Activated CD4-positive, alpha-beta T cell treated with anti-CD3 and anti-CD28 coated beads, Interleukin-2, amount 10 ng/mL, durations not matched to agents 24 days and 14 days (primary cell): ENCODE measurements at regions not wholly inside any gene's neighbourhood (a gene's known extent, or its start where the extent isn't known, plus 50 kb on each side); places are given as distances from the start of the nearest gene placed in this dataset.

Experiments used
- DNase-seq: peaks from one replicate; pipeline ENCODE4 v3.0.0; 2022
- H3K27ac Mint-ChIP-seq: one replicate; pipeline ENCODE4 v1.8.0; 2022; ENCODE audit warnings: mild to moderate bottlenecking, mixed read lengths
- H3K27me3 Mint-ChIP-seq: one replicate; pipeline ENCODE4 v1.8.0; 2022; ENCODE audit warnings: mixed read lengths
- H3K36me3 Mint-ChIP-seq: one replicate; pipeline ENCODE4 v1.8.0; 2022; ENCODE audit warnings: low read depth, mild to moderate bottlenecking, mixed read lengths
- H3K4me1 Mint-ChIP-seq: one replicate; pipeline ENCODE4 v1.8.0; 2021; ENCODE audit warnings: mixed read lengths
- H3K4me3 Mint-ChIP-seq: one replicate; pipeline ENCODE4 v1.8.0; 2022; ENCODE audit warnings: mild to moderate bottlenecking, moderate library complexity, mixed read lengths
- H3K9me3 Mint-ChIP-seq: one replicate; pipeline ENCODE4 v1.8.0; 2021; ENCODE audit warnings: mixed read lengths
- intact Hi-C: fragments of 100-400 bp; cut with micrococcal nuclease; formaldehyde crosslinking; loops from one replicate; pipeline ENCODE4 v1.15.1; 2023

DNA sequence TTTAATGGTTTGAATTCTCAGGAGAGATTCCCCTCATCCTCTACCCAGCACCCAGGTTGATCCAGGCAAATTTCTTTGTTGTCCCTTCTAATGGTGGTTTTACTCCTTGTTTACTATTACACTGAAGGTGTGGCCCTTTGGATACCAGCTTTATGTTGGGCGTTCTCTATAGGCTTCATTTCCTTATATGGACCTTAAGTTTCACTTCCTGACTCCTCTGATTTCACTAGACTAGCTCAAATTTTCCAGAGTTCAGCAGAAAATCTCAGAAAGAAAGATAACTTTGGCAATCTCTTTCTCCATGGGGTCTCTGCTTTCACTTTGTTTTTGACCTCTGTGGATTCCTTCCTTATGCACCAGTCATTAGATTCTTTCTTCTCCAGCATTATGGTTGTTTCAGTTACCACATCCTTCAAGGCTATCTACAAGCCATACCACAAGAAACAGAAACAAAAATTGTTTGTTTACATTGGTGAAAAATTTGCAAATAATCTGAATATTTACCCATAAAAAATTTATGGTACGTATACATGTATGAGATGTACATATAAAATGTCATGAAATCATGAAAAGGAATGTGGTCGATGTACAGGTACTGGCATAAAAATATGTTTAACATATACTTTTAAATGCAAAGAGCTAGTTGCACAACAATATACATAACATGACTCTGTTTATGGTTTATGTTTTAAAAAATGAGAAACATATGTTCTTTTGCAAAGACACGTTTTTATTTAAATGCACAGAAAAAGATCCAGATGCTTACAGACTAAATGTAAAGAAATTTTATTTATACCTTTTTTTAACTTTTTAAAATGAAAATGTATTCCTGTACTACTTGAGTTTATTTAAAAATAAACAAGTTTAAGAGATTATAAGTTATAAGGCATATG, 212.6 kb downstream of the LACC1 start:
- no peak overlapping the region for H3K27ac Mint-ChIP-seq
- no peak overlapping the region for H3K4me3 Mint-ChIP-seq
- DNase-seq, result no peak
- intact Hi-C loops, result no loop called here
- H3K9me3 Mint-ChIP-seq, result no peaks in the 10 kb centered on the region
- H3K4me1 Mint-ChIP-seq, result peaks cover 10% of the 10 kb centered on the region
- peaks cover 19% of the 10 kb centered on the region for H3K27me3 Mint-ChIP-seq
- H3K36me3 Mint-ChIP-seq, result no peaks in the 10 kb centered on the region

- H3K4me1 Mint-ChIP-seq, result peaks cover 10% of the 10 kb centered on the region
- no peaks in the 10 kb centered on the region for H3K9me3 Mint-ChIP-seq
- H3K27me3 Mint-ChIP-seq, result peaks cover 10% of the 10 kb centered on the region
- H3K27ac Mint-ChIP-seq, result no peak overlapping the region
- no peaks in the 10 kb centered on the region for H3K36me3 Mint-ChIP-seq
- no peak for DNase-seq
- no peak overlapping the region for H3K4me3 Mint-ChIP-seq
- intact Hi-C loops, result no loop called here
Observed at GRCh38 chr13:44093607-44094564, 214.2 kb downstream of the LACC1 start.

GRCh38 chr13:44096901-44097300, 217.2 kb downstream of the LACC1 start:
- Mint-ChIP-seq H3K36me3 (no peaks in the 10 kb centered on the region), H3K4me3 (no peak overlapping the region), H3K27me3 (peaks cover 15% of the 10 kb centered on the region), H3K4me1 (peaks cover 3% of the 10 kb centered on the region), H3K27ac (no peak overlapping the region), H3K9me3 (peaks cover 4% of the 10 kb centered on the region)
- intact Hi-C loops, result no loop called here
- DNase-seq, result no peak

DNA sequence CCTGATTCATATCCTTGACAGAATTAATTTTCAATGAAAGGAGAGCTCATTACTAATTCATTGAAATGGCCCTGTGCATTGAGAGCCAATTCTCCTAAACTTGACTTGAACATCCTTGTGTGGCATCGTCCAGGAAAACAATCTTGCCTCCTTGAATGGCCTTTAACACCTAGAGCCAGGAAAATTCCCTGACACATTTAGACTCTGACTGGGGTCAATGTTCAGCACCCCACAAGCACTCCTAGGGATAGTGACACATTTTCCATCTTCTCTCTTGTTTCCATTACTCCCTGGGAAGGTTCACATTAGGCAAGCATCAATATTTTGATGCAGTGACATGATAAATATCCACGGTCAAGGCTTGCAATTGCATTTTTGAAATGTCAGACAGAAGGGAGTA, 218.9 kb downstream of the LACC1 start:
- H3K36me3 Mint-ChIP-seq, result no peaks in the 10 kb centered on the region
- H3K27me3 Mint-ChIP-seq, result peaks cover 18% of the 10 kb centered on the region
- H3K4me1 Mint-ChIP-seq, result no peaks in the 10 kb centered on the region
- no peak overlapping the region for H3K27ac Mint-ChIP-seq
- no peak for DNase-seq
- H3K9me3 Mint-ChIP-seq, result peaks cover 4% of the 10 kb centered on the region
- H3K4me3 Mint-ChIP-seq, result no peak overlapping the region
- intact Hi-C loops, result no loop called here

GRCh38 chr13:44101347-44102083, 221.8 kb downstream of the LACC1 start:
- no peak for DNase-seq
- Mint-ChIP-seq H3K4me1 (no peaks in the 10 kb centered on the region), H3K27ac (no peak overlapping the region), H3K27me3 (peaks cover 14% of the 10 kb centered on the region), H3K4me3 (no peak overlapping the region), H3K36me3 (no peaks in the 10 kb centered on the region), H3K9me3 (peaks cover 4% of the 10 kb centered on the region)
- intact Hi-C loops, result no loop called here

- Mint-ChIP-seq H3K9me3 (peaks cover 4% of the 10 kb centered on the region), H3K27me3 (peaks cover 13% of the 10 kb centered on the region), H3K27ac (no peak overlapping the region), H3K36me3 (no peaks in the 10 kb centered on the region), H3K4me1 (no peaks in the 10 kb centered on the region), H3K4me3 (no peak overlapping the region)
- intact Hi-C loops, result no loop called here
- no peak for DNase-seq
Observed at GRCh38 chr13:44103429-44104196, 223.9 kb downstream of the LACC1 start.

GRCh38 chr13:44104197-44104490, 224.4 kb downstream of the LACC1 start:
- H3K36me3 Mint-ChIP-seq, result no peaks in the 10 kb centered on the region
- no peak for DNase-seq
- H3K27me3 Mint-ChIP-seq, result peaks cover 13% of the 10 kb centered on the region
- no peak overlapping the region for H3K4me3 Mint-ChIP-seq
- intact Hi-C loops, result no loop called here
- H3K4me1 Mint-ChIP-seq, result no peaks in the 10 kb centered on the region
- peaks cover 4% of the 10 kb centered on the region for H3K9me3 Mint-ChIP-seq
- H3K27ac Mint-ChIP-seq, result no peak overlapping the region

DNA sequence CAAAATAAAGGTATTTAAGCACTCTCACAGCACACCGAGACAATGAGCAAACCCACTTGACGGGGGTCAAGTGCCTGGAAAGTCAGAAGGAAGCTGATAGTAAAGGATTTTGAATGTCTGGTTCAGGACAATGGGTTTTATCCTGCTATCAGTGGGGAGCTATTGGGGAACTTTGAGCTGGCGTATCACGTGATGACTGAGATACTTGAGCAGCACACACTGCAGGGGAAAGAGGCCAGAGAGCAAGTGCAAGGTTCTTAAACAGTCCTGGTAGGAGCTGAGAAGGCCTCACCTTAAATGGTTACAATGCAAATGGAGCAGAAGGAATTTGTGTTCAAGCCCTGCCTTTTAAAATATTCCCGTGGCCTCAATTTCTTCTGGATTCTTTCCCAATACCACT, 225.3 kb downstream of the LACC1 start:
- Mint-ChIP-seq H3K4me3 (no peak overlapping the region), H3K4me1 (no peaks in the 10 kb centered on the region), H3K36me3 (no peaks in the 10 kb centered on the region), H3K27ac (no peak overlapping the region), H3K9me3 (peaks cover 1% of the 10 kb centered on the region), H3K27me3 (peaks cover 8% of the 10 kb centered on the region)
- DNase-seq, result no peak
- intact Hi-C loops, result no loop called here

DNA sequence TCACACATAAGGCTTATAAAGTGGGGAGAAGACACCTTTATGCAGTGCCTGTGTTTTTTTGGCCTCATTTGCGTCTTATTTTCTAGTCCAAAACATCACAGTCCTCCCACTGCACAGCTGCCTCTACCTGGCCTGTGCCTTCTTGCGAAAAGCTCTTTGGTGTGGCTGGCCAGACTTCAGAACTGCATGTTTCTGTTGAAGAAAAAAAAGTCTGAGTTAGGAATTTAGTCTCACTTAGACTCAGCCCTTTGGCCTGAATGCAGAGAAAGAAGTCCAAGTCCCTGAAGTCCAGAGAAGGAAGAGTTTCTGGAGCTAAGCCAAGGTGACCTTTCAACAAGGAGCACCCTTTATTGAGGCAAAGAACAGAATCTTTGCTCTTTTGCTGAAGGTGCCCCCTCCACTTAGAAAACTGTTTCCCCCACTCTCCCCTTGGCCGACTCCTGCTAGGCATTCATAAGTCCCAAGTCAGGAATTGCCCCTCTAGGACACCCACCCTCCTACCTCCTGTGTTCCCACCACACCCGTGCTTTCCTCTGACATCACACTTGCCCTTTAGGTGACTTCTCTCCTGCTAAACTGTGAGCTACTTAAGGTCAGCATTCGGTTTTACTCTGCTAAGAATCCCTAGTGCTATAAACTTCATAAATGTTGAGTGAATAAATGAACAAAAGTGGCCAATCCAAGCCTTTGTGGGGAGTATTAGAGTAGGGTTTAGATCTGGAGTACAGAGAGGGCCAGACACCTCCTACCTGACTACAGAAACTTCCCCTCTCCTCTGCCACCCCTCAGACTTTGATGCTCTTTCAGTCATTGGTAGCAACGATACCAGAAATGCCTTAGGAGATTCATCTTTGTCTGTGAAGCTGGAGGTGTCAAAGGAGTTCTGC, 226.8 kb downstream of the LACC1 start:
- H3K27me3 Mint-ChIP-seq, result peaks cover 7% of the 10 kb centered on the region
- H3K9me3 Mint-ChIP-seq, result no peaks in the 10 kb centered on the region
- DNase-seq, result no peak
- intact Hi-C loops, result no loop called here
- H3K4me3 Mint-ChIP-seq, result no peak overlapping the region
- H3K4me1 Mint-ChIP-seq, result no peaks in the 10 kb centered on the region
- no peaks in the 10 kb centered on the region for H3K36me3 Mint-ChIP-seq
- H3K27ac Mint-ChIP-seq, result no peak overlapping the region

DNA sequence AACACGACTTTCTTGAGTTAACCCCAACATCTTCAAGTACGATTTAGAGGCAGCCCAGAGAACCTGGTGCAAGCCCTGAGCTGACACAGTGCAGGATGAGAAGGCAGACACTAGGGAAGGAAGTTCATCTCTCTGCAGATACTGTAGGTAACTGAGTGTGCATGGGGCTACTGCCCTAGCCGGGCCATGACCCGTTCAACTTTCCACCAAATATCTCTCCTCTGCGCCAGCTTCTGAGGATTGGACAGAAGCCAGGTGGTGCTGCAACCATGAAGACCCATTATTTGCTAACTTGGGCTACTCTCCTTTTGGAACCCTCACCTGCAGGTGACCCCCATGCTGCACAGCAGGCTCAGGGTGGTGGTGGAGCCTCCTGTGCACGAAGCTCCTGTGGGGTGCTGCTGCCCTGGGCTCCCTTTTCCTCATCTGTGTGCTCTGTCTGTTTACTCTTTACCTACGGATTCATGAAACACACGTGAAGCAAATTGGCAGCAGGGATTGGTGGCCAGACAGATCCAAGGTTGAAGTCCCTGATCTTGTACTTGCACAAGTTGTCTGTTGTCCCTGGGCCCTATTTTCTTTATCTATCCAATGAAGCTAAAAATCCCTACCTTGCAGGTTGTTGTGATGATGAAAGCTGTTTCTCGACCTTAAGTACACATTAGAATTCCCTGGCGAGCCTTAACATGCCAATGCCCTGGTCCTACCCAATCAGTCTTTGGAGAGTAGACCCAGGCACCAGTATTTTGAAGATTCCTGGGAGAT, 227.8 kb downstream of the LACC1 start:
- no peaks in the 10 kb centered on the region for H3K36me3 Mint-ChIP-seq
- peaks cover 4% of the 10 kb centered on the region for H3K27me3 Mint-ChIP-seq
- H3K9me3 Mint-ChIP-seq, result no peaks in the 10 kb centered on the region
- H3K4me3 Mint-ChIP-seq, result no peak overlapping the region
- no peak overlapping the region for H3K27ac Mint-ChIP-seq
- intact Hi-C loops, result no loop called here
- no peak for DNase-seq
- no peaks in the 10 kb centered on the region for H3K4me1 Mint-ChIP-seq

DNA sequence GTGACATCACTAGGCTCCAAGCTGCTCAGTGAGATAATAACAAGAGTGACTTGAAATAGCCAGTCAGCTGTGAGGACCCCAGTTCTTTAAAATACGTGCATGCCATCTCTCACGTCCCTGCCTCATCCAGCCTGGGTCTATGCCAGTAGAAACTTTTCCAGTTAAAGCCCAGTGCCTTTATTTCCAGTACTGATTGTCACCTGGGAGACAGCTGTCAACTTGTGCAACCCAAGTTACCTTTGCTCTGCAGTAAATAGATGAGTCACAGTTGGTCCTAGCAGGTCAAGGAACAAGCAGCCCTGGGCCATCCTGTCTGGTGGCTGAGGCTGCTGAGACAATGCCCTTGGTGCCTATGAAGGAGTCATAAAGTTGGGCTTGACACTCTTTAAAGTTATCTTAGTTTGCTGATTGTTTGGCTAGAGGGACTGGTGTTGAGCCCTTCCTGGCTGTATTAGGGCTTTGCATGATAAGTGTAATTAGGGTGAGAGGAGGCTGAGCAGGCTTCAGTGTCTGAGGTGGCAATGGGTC, 228.7 kb downstream of the LACC1 start:
- DNase-seq, result peak; percentile 33
- intact Hi-C loops, result no loop called here
- H3K27me3 Mint-ChIP-seq, result peaks cover 3% of the 10 kb centered on the region
- H3K9me3 Mint-ChIP-seq, result no peaks in the 10 kb centered on the region
- H3K4me1 Mint-ChIP-seq, result no peaks in the 10 kb centered on the region
- H3K27ac Mint-ChIP-seq, result no peak overlapping the region
- no peak overlapping the region for H3K4me3 Mint-ChIP-seq
- H3K36me3 Mint-ChIP-seq, result no peaks in the 10 kb centered on the region

GRCh38 chr13:44110091-44110621, 230.5 kb downstream of the LACC1 start:
- Mint-ChIP-seq H3K27me3 (peaks cover 2% of the 10 kb centered on the region), H3K9me3 (no peaks in the 10 kb centered on the region), H3K4me3 (no peak overlapping the region), H3K4me1 (no peaks in the 10 kb centered on the region), H3K27ac (no peak overlapping the region), H3K36me3 (no peaks in the 10 kb centered on the region)
- DNase-seq, result peak; percentile 34
- intact Hi-C loops, result no loop called here
